ENCODE measurements at regions not wholly inside any gene's neighbourhood (a gene's known extent, or its start where the extent isn't known, plus 50 kb on each side); places are given as distances from the start of the nearest gene placed in this dataset.

- TF ChIP-seq ETV6 (CRISPR knock-in tag; IDR thresholded peaks at IDR 0.05) (no peak), FOXP4 (CRISPR knock-in tag; IDR thresholded peaks at IDR 0.05) (no peak), ZNF232 (CRISPR knock-in tag; IDR thresholded peaks at IDR 0.05) (no peak)
- TF ChIP-seq, protein P1, sequence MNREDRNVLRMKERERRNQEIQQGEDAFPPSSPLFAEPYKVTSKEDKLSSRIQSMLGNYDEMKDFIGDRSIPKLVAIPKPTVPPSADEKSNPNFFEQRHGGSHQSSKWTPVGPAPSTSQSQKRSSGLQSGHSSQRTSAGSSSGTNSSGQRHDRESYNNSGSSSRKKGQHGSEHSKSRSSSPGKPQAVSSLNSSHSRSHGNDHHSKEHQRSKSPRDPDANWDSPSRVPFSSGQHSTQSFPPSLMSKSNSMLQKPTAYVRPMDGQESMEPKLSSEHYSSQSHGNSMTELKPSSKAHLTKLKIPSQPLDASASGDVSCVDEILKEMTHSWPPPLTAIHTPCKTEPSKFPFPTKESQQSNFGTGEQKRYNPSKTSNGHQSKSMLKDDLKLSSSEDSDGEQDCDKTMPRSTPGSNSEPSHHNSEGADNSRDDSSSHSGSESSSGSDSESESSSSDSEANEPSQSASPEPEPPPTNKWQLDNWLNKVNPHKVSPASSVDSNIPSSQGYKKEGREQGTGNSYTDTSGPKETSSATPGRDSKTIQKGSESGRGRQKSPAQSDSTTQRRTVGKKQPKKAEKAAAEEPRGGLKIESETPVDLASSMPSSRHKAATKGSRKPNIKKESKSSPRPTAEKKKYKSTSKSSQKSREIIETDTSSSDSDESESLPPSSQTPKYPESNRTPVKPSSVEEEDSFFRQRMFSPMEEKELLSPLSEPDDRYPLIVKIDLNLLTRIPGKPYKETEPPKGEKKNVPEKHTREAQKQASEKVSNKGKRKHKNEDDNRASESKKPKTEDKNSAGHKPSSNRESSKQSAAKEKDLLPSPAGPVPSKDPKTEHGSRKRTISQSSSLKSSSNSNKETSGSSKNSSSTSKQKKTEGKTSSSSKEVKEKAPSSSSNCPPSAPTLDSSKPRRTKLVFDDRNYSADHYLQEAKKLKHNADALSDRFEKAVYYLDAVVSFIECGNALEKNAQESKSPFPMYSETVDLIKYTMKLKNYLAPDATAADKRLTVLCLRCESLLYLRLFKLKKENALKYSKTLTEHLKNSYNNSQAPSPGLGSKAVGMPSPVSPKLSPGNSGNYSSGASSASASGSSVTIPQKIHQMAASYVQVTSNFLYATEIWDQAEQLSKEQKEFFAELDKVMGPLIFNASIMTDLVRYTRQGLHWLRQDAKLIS (CRISPR knock-in tag; IDR thresholded peaks at IDR 0.05; ENCODE audit: borderline replicate concordance), result no peak
Measured at GRCh38 chr11:133608496-133608895, 76.2 kb upstream of the OPCML start (continued).

DNA sequence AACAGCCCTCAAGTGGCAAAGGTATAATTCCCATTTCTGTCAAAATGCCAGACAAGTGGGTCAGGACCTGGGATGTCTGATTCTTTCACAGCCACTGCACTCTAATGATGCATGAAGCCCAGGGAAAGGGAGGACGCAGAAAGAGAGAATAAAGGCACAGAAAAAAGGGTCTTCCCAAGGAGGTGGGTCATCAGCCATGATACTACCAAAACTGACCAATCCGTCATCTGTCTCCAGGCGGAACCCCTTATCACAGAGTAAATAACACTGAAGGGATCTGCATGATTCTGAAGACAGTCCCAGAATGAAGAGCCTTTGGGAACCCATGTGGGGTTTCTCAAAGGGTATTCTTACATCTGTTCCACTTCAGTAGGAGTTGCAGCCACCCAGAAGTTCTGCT is 73.8 kb upstream of the OPCML start:
- Mint-ChIP-seq H3K27ac (no peak overlapping the region), H3K4me3 (no peak overlapping the region)
- CTCF ChIA-PET, result no interaction called here

More for the DNA sequence above, 73.8 kb upstream of the OPCML start:
- ATAC-seq (no peak), DNase-seq (ENCODE audit: low spot score) (no peak)
- Mint-ChIP-seq H3K27me3 (ENCODE audit: low read depth) (peaks cover 9% of the 10 kb centered on the region; the same call in 1 of the 2 replicates), H3K36me3 (peaks cover 5% of the 10 kb centered on the region), H3K4me1 (no peaks in the 10 kb centered on the region), H3K9me3 (peaks cover 20% of the 10 kb centered on the region)
- POLR2A ChIA-PET, result interaction anchor here (1.3 kb wide), 1 partner anchor 10 kb away, joined by 3 read pairs; no protein-coding TSS in a partner anchor
- TF ChIP-seq, protein P2, sequence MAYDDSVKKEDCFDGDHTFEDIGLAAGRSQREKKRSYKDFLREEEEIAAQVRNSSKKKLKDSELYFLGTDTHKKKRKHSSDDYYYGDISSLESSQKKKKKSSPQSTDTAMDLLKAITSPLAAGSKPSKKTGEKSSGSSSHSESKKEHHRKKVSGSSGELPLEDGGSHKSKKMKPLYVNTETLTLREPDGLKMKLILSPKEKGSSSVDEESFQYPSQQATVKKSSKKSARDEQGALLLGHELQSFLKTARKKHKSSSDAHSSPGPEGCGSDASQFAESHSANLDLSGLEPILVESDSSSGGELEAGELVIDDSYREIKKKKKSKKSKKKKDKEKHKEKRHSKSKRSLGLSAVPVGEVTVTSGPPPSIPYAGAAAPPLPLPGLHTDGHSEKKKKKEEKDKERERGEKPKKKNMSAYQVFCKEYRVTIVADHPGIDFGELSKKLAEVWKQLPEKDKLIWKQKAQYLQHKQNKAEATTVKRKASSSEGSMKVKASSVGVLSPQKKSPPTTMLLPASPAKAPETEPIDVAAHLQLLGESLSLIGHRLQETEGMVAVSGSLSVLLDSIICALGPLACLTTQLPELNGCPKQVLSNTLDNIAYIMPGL (CRISPR knock-in tag; IDR thresholded peaks at IDR 0.05), result no peak
- no peak for TF ChIP-seq GTF2I (CRISPR knock-in tag; conservative IDR thresholded peaks at IDR 0.05)
- TF ChIP-seq NR1H2 (CRISPR knock-in tag; IDR thresholded peaks at IDR 0.05), result no peak
- TF ChIP-seq, protein P3, sequence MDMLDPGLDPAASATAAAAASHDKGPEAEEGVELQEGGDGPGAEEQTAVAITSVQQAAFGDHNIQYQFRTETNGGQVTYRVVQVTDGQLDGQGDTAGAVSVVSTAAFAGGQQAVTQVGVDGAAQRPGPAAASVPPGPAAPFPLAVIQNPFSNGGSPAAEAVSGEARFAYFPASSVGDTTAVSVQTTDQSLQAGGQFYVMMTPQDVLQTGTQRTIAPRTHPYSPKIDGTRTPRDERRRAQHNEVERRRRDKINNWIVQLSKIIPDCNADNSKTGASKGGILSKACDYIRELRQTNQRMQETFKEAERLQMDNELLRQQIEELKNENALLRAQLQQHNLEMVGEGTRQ (CRISPR knock-in tag; IDR thresholded peaks at IDR 0.05), result no peak
- no peak for TF ChIP-seq ATF1 (CRISPR knock-in tag; IDR thresholded peaks at IDR 0.05)
- TF ChIP-seq, protein P4, sequence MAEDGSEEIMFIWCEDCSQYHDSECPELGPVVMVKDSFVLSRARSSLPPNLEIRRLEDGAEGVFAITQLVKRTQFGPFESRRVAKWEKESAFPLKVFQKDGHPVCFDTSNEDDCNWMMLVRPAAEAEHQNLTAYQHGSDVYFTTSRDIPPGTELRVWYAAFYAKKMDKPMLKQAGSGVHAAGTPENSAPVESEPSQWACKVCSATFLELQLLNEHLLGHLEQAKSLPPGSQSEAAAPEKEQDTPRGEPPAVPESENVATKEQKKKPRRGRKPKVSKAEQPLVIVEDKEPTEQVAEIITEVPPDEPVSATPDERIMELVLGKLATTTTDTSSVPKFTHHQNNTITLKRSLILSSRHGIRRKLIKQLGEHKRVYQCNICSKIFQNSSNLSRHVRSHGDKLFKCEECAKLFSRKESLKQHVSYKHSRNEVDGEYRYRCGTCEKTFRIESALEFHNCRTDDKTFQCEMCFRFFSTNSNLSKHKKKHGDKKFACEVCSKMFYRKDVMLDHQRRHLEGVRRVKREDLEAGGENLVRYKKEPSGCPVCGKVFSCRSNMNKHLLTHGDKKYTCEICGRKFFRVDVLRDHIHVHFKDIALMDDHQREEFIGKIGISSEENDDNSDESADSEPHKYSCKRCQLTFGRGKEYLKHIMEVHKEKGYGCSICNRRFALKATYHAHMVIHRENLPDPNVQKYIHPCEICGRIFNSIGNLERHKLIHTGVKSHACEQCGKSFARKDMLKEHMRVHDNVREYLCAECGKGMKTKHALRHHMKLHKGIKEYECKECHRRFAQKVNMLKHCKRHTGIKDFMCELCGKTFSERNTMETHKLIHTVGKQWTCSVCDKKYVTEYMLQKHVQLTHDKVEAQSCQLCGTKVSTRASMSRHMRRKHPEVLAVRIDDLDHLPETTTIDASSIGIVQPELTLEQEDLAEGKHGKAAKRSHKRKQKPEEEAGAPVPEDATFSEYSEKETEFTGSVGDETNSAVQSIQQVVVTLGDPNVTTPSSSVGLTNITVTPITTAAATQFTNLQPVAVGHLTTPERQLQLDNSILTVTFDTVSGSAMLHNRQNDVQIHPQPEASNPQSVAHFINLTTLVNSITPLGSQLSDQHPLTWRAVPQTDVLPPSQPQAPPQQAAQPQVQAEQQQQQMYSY (CRISPR knock-in tag; IDR thresholded peaks at IDR 0.05), result no peak
- no peak for TF ChIP-seq TCF7 (CRISPR knock-in tag; IDR thresholded peaks at IDR 0.05; ENCODE audit: low read depth)
- TF ChIP-seq, protein P5, sequence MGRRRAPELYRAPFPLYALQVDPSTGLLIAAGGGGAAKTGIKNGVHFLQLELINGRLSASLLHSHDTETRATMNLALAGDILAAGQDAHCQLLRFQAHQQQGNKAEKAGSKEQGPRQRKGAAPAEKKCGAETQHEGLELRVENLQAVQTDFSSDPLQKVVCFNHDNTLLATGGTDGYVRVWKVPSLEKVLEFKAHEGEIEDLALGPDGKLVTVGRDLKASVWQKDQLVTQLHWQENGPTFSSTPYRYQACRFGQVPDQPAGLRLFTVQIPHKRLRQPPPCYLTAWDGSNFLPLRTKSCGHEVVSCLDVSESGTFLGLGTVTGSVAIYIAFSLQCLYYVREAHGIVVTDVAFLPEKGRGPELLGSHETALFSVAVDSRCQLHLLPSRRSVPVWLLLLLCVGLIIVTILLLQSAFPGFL (CRISPR knock-in tag; IDR thresholded peaks at IDR 0.05; ENCODE audit: borderline replicate concordance), result no peak
- TF ChIP-seq SP1 (CRISPR knock-in tag; conservative IDR thresholded peaks at IDR 0.05), result no peak
- no peak for TF ChIP-seq FOXK1 (CRISPR knock-in tag; IDR thresholded peaks at IDR 0.05)
- no peak for TF ChIP-seq OVOL2 (CRISPR knock-in tag; IDR thresholded peaks at IDR 0.05; ENCODE audit: borderline replicate concordance)
